ENCODE measurements at regions not wholly inside any gene's neighbourhood (a gene's known extent, or its start where the extent isn't known, plus 50 kb on each side); places are given as distances from the start of the nearest gene placed in this dataset.

DNA sequence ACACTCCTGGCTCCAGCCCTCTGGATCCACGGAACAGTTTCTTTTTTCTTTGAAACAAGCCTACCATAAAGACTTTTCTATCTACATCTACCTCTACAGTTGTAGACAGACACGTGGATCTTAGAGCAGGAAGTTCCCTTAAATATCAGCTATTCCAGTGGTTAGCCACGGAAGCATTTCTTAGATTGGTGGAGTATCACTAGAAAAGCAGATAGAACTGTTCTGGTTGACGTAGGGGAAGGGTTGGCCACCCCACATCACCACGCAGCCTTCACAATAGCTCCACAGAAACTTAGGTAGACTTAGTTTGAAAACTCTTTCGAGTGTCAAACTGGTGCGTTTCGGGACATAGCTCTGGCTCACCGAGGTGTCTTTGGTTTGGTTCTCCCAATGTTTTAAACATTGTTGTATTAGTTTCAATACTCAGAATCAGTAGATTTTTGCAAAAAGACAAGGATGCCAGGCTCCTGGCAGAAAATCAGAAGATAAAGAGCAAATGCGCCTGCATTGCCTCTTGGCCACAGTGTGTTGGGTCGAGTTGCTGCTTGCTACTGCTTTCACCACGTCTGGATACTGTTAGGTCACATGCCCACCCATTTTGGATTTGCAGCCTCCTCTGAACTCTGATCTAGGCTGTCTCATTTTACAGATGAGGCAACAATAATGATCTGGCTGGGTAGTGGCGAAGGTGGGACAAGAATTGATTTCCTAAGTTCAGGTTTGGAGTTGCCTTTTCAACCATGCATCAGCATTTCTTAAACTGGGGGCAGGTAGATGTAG is 71.5 kb upstream of the DTNBP1 start:
- DNase-seq = no peak
- Mint-ChIP-seq H3K4me1 (peaks cover 0 to 12% (median 4%) of the 10 kb centered on the region in 4 donors), H3K9me3 (peaks cover 0 to 5% (median 0%) of the 10 kb centered on the region in 9 donors), H3K27me3 (peaks cover 0 to 7% (median 2%) of the 10 kb centered on the region in 5 donors), H3K36me3 (no peaks in the 10 kb centered on the region), H3K4me3 (no peak overlapping the region), H3K27ac (no peak overlapping the region)
- no peak for ATAC-seq
- POLR2A ChIA-PET = no interaction called here

DNA sequence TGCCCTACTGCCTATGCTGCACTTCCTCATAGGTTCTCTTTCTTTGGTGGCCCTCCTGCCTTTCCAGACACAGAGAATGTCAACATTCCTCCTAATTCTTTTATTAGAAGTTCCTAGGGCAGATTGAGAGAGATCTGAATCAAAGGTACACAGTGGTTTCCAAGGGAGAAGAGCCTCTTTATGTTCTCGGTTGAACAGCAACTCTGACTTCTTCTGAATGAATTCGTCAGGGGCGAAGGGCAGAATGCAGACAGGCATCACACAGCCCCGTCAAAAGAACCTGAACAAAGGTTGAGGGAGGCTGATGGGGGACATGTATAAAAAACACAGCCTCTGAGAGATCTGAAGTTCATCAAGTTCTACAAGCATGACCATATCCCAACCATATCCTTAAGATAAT is 68.1 kb upstream of the DTNBP1 start:
- no peak overlapping the region for H3K27ac Mint-ChIP-seq
- peaks cover 0 to 3% (median 0%) of the 10 kb centered on the region in 9 donors for H3K9me3 Mint-ChIP-seq
- H3K4me1 Mint-ChIP-seq = peaks cover 0 to 12% (median 2%) of the 10 kb centered on the region in 4 donors

DNA sequence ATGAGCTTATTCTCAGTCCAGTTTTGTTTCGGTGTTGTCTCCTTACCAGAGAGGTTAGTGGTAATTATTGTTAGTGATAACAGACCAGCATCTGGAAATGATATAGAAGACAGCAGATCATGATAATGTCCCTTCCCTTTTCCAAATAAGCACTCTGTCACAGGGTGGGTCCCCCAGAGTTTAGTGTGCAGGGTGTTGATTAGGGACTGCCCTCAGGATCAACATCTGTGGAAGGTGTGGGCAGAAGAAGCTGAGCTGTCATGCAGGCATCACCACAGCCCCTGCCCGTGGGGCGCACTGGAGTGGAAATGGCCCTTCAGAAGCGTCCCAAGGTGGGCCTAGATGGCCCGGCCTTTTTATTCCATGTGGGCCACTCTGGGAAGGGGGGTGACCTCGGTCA is 67.6 kb upstream of the DTNBP1 start:
- Mint-ChIP-seq H3K4me3 (no peak overlapping the region), H3K27ac (no peak overlapping the region), H3K36me3 (no peaks in the 10 kb centered on the region), H3K4me1 (peaks cover 0 to 12% (median 2%) of the 10 kb centered on the region in 4 donors), H3K9me3 (peaks cover 0 to 3% (median 0%) of the 10 kb centered on the region in 9 donors), H3K27me3 (peaks cover 0 to 7% (median 1%) of the 10 kb centered on the region in 5 donors)
- ATAC-seq (no peak), DNase-seq (no peak)
- POLR2A ChIA-PET = no interaction called here

More for the DNA sequence above, 68.1 kb upstream of the DTNBP1 start:
- peaks cover 0 to 7% (median 1%) of the 10 kb centered on the region in 5 donors for H3K27me3 Mint-ChIP-seq
- POLR2A ChIA-PET = no interaction called here
- H3K36me3 Mint-ChIP-seq = no peaks in the 10 kb centered on the region
- no peak for DNase-seq
- H3K4me3 Mint-ChIP-seq = no peak overlapping the region
- ATAC-seq = no peak

DNA sequence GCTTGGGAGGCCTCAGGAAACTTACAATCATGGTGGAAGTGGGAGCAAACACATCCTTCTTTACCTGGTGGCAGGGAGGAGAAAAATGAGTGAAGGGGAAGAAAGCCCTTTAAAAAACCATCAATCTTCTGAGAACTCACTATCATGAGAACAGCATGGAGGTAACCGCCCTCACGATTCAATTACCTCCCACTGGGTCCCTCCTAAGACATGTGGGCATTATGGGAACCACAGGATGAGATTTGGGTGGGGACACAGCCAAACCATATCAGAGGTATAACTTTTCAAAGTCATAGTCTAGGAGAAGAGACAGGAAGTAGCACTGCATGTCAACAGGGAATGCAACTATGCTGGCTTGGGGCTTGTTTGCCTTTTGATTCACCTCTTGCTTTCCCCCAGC is 59.9 kb upstream of the DTNBP1 start:
- no peak overlapping the region for H3K4me3 Mint-ChIP-seq
- POLR2A ChIA-PET = no interaction called here
- H3K27me3 Mint-ChIP-seq = peaks cover under 1 to 10% (median 3%) of the 10 kb centered on the region in 5 donors
- peaks cover 0 to 13% (median 0%) of the 10 kb centered on the region in 3 donors for H3K36me3 Mint-ChIP-seq
- no peak for DNase-seq
- no peak for ATAC-seq
- H3K4me1 Mint-ChIP-seq = peaks cover 0 to 13% (median 2%) of the 10 kb centered on the region in 4 donors
- H3K9me3 Mint-ChIP-seq = peaks cover 0 to 26% (median 0%) of the 10 kb centered on the region in 9 donors
- H3K27ac Mint-ChIP-seq = no peak overlapping the region

DNA sequence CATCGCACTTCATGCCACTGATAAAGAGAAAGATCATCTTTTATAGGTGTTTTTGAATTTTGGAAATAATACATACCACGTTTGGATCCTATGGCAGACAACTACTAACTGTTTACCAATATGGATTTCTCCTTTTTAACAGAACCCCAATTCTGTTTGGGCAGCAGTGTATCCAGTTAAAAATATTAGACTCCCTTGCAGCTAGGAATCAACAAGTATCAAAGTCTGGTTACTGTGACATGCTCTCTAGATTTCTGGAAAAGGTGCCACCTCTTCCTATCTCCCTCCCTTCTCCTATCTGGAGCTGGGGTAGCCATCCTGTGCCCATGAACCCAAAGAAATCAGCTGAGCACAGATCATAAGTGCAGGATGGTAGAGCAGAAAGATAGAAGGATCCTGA is 54.1 kb upstream of the DTNBP1 start:
- Mint-ChIP-seq H3K4me1 (no peaks in the 10 kb centered on the region), H3K4me3 (no peak overlapping the region), H3K36me3 (peaks cover 0 to 31% (median 12%) of the 10 kb centered on the region in 3 donors), H3K27me3 (peaks cover 0 to 10% (median 3%) of the 10 kb centered on the region in 5 donors), H3K27ac (no peak overlapping the region), H3K9me3 (peaks cover 0 to 30% (median 8%) of the 10 kb centered on the region in 9 donors)
- no peak for DNase-seq
- POLR2A ChIA-PET = no interaction called here
- ATAC-seq = no peak

DNA sequence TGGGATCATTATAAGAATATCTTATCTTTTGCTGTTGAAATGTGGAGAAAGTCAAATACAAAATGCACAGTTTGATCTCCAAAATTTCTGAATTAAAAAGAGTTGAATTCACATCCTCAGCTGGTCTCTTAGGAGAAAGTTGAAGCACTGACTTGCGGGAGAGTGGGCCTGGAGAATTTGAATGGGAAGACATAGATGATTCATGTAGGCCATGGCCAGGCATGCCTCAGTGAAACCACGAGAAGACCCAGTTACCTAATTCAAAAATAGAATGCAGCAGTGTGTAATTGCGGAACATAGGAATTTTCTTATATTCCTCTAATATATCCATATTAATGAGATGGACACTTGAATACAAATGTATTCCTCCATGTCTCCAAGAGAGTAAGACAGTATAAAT is 53.0 kb upstream of the DTNBP1 start:
- no peak for DNase-seq
- H3K4me3 Mint-ChIP-seq = no peak overlapping the region
- peaks cover 0 to 31% (median 12%) of the 10 kb centered on the region in 3 donors for H3K36me3 Mint-ChIP-seq
- H3K27ac Mint-ChIP-seq = peak overlapping the region in 1 of 10 donors; percentile 37
- H3K9me3 Mint-ChIP-seq = peaks cover 0 to 30% (median 8%) of the 10 kb centered on the region in 9 donors
- POLR2A ChIA-PET = no interaction called here
- H3K27me3 Mint-ChIP-seq = peaks cover 0 to 10% (median 3%) of the 10 kb centered on the region in 5 donors
- no peaks in the 10 kb centered on the region for H3K4me1 Mint-ChIP-seq
- ATAC-seq = no peak

DNA sequence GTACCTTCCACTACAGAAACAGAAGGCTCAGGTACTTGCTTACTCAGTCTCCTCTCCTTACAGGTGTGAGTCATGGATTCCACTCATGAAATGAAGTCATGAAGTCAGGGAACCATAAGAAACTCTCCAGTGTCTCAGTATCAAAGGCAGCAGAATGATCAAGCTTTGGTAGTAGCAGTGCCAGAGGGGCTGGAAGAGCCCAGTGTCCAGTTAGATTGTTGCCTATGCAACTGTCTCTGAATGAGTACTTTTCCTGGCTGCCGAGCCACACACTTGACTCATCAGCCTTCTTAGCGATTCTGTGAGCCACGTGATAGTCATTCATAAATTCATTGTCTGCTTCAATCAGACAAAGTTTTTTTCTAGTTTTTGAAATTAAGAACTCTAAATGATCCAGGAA is 52.2 kb upstream of the DTNBP1 start:
- Mint-ChIP-seq H3K4me1 (no peaks in the 10 kb centered on the region), H3K4me3 (no peak overlapping the region), H3K27ac (no peak overlapping the region), H3K9me3 (peaks cover 0 to 28% (median 8%) of the 10 kb centered on the region in 9 donors), H3K36me3 (peaks cover 0 to 26% (median 12%) of the 10 kb centered on the region in 3 donors), H3K27me3 (peaks cover 0 to 9% (median 4%) of the 10 kb centered on the region in 5 donors)
- POLR2A ChIA-PET = no interaction called here
- ATAC-seq (no peak), DNase-seq (no peak)

DNA sequence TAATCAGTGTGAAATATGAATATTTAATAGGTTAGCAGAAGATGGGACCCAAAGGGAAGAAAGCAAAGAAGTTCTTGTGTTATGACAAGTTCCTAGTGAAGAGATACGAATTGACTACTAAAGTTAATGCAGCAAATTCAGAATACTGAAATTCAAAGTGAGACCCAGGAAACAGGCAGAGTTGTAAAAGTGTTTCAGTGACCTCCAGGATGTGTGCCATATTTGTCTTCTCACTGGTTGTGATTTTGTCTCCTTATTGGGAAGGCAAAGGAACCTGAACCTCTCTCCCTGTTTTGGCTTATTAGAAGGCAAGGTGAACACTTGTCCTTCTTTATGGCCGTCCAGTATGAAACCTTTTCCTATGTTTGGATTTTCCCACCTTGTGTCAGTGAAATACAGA is 51.8 kb upstream of the DTNBP1 start:
- ATAC-seq = no peak
- POLR2A ChIA-PET = no interaction called here
- no peaks in the 10 kb centered on the region for H3K4me1 Mint-ChIP-seq
- peaks cover 0 to 7% (median 3%) of the 10 kb centered on the region in 5 donors for H3K27me3 Mint-ChIP-seq
- peak overlapping the region in 1 of 10 donors; percentile 4 for H3K27ac Mint-ChIP-seq
- no peak overlapping the region for H3K4me3 Mint-ChIP-seq
- no peak for DNase-seq
- H3K36me3 Mint-ChIP-seq = peaks cover 0 to 24% (median 12%) of the 10 kb centered on the region in 3 donors
- peaks cover 0 to 23% (median 7%) of the 10 kb centered on the region in 9 donors for H3K9me3 Mint-ChIP-seq

DNA sequence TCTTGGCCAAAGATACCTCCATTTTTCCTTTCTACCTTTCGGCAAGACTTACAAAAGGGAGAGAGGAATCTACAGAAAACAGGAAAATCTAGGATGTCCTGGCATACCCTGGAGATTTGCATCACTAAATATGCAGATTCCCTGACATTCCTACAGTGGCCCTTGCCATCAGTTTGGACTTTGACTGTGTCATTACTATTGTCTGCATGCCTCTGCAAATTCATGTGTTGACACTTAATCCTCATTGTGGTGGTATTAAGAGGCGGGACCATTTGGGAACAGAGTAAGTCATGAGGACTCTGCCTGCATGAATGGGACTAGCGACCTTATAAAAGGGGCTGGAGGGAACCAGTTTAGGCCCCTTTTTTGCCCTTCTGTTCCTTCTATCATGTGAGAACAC is 50.5 kb upstream of the DTNBP1 start:
- Mint-ChIP-seq H3K4me3 (no peak overlapping the region), H3K36me3 (peaks cover 0 to 19% (median 12%) of the 10 kb centered on the region in 3 donors), H3K27ac (no peak overlapping the region), H3K4me1 (no peaks in the 10 kb centered on the region), H3K9me3 (peaks cover 0 to 18% (median 7%) of the 10 kb centered on the region in 9 donors), H3K27me3 (peaks cover 0 to 10% (median 0%) of the 10 kb centered on the region in 5 donors)
- DNase-seq (no peak), ATAC-seq (no peak)
- POLR2A ChIA-PET = no interaction called here

DNA sequence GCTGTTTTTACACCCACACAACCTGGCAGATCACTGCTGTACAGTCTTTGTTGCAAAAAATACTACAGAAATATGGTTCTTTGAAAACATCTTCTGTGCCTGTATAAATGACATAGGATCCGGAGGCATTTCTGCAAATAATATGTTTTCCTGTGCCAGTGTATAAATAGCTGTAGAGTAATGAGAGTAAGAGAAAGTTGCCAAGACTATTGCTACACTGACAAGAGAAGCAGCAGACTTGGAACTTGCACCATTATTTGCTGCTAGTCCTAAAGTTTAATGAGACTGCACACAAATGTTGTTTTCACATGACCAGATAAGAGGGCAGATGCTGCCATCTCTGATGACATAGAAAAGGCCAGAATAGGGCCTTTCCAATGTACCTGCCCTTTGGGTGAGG is 50.0 kb upstream of the DTNBP1 start:
- peaks cover 0 to 17% (median 7%) of the 10 kb centered on the region in 9 donors for H3K9me3 Mint-ChIP-seq
- POLR2A ChIA-PET = no interaction called here
- no peak overlapping the region for H3K4me3 Mint-ChIP-seq
- no peak for DNase-seq
- peaks cover 0 to 18% (median 12%) of the 10 kb centered on the region in 3 donors for H3K36me3 Mint-ChIP-seq
- H3K27me3 Mint-ChIP-seq = peaks cover 0 to 10% (median 0%) of the 10 kb centered on the region in 5 donors
- ATAC-seq = no peak
- H3K4me1 Mint-ChIP-seq = no peaks in the 10 kb centered on the region
- no peak overlapping the region for H3K27ac Mint-ChIP-seq

Measured in naive thymus-derived CD8-positive, alpha-beta T cell (primary cell).